ENCODE measurements at regions not wholly inside any gene's neighbourhood (a gene's known extent, or its start where the extent isn't known, plus 50 kb on each side); places are given as distances from the start of the nearest gene placed in this dataset.

- Mint-ChIP-seq H3K4me1 (ENCODE audit: unreplicated experiment) (no peaks in the 10 kb centered on the region), H3K9me3 (ENCODE audit: unreplicated experiment) (peaks cover 11% of the 10 kb centered on the region), H3K27ac (ENCODE audit: unreplicated experiment) (no peak overlapping the region), H3K4me3 (ENCODE audit: unreplicated experiment) (no peak overlapping the region), H3K36me3 (ENCODE audit: low read depth, unreplicated experiment) (no peaks in the 10 kb centered on the region), H3K27me3 (ENCODE audit: unreplicated experiment) (no peaks in the 10 kb centered on the region)
- DNase-seq (ENCODE audit: low spot score) = no peak
- no peak for TF ChIP-seq CTCF (IDR thresholded peaks at IDR 0.05; ENCODE audit: unreplicated experiment)
Measured at GRCh38 chr3:99394831-99395778, 243.3 kb upstream of the COL8A1 start.

GRCh38 chr3:99393961-99394360, 244.4 kb upstream of the COL8A1 start:
- Mint-ChIP-seq H3K27me3 (ENCODE audit: unreplicated experiment) (no peaks in the 10 kb centered on the region), H3K9me3 (ENCODE audit: unreplicated experiment) (peaks cover 5% of the 10 kb centered on the region), H3K36me3 (ENCODE audit: low read depth, unreplicated experiment) (no peaks in the 10 kb centered on the region), H3K4me3 (ENCODE audit: unreplicated experiment) (no peak overlapping the region), H3K4me1 (ENCODE audit: unreplicated experiment) (no peaks in the 10 kb centered on the region), H3K27ac (ENCODE audit: unreplicated experiment) (no peak overlapping the region)
- no peak for DNase-seq (ENCODE audit: low spot score)
- no peak for TF ChIP-seq CTCF (IDR thresholded peaks at IDR 0.05; ENCODE audit: unreplicated experiment)

GRCh38 chr3:99388780-99389179, 249.6 kb upstream of the COL8A1 start:
- Mint-ChIP-seq H3K9me3 (ENCODE audit: unreplicated experiment) (no peaks in the 10 kb centered on the region), H3K27me3 (ENCODE audit: unreplicated experiment) (no peaks in the 10 kb centered on the region), H3K27ac (ENCODE audit: unreplicated experiment) (no peak overlapping the region), H3K36me3 (ENCODE audit: low read depth, unreplicated experiment) (no peaks in the 10 kb centered on the region), H3K4me3 (ENCODE audit: unreplicated experiment) (no peak overlapping the region), H3K4me1 (ENCODE audit: unreplicated experiment) (no peaks in the 10 kb centered on the region)
- DNase-seq (ENCODE audit: low spot score) = no peak
- TF ChIP-seq CTCF (IDR thresholded peaks at IDR 0.05; ENCODE audit: unreplicated experiment) = no peak

- no peaks in the 10 kb centered on the region for H3K36me3 Mint-ChIP-seq (ENCODE audit: low read depth, unreplicated experiment)
Measured at GRCh38 chr3:99384596-99384995, 253.8 kb upstream of the COL8A1 start.

More at GRCh38 chr3:99384596-99384995, 253.8 kb upstream of the COL8A1 start:
- no peaks in the 10 kb centered on the region for H3K4me1 Mint-ChIP-seq (ENCODE audit: unreplicated experiment)
- no peak overlapping the region for H3K27ac Mint-ChIP-seq (ENCODE audit: unreplicated experiment)
- H3K27me3 Mint-ChIP-seq (ENCODE audit: unreplicated experiment) = peaks cover 1% of the 10 kb centered on the region
- H3K9me3 Mint-ChIP-seq (ENCODE audit: unreplicated experiment) = no peaks in the 10 kb centered on the region
- no peak for TF ChIP-seq CTCF (IDR thresholded peaks at IDR 0.05; ENCODE audit: unreplicated experiment)
- no peak overlapping the region for H3K4me3 Mint-ChIP-seq (ENCODE audit: unreplicated experiment)
- DNase-seq (ENCODE audit: low spot score) = no peak

All from endothelial cell (in vitro differentiated cells).